GM03348 (cell line): ENCODE measurements at regions not wholly inside any gene's neighbourhood (a gene's known extent, or its start where the extent isn't known, plus 50 kb on each side); places are given as distances from the start of the nearest gene placed in this dataset.

ENCODE experiments used
- DNase-seq: peaks from one replicate; pipeline ENCODE4 v3.0.0; 2012; ENCODE audit warnings: low spot score

GRCh38 chr10:88169037-88169319 is 305.6 kb downstream of the PTEN start:
- DNase-seq, result no peak

- DNase-seq, result no peak
Observed at GRCh38 chr10:88170628-88171027, 307.2 kb downstream of the PTEN start.

- DNase-seq, result no peak
Observed at GRCh38 chr10:88172159-88172558, 308.7 kb downstream of the PTEN start.

- DNase-seq, result no peak
Observed at GRCh38 chr10:88174391-88174790, 311.0 kb downstream of the PTEN start.

- no peak for DNase-seq
Observed at GRCh38 chr10:88178758-88179157, 315.3 kb downstream of the PTEN start.

- DNase-seq, result no peak
Observed at GRCh38 chr10:88179831-88180230, 316.4 kb downstream of the PTEN start.

- DNase-seq, result no peak
Observed at GRCh38 chr10:88181902-88182600, 318.6 kb downstream of the PTEN start.

GRCh38 chr10:88182601-88182930 is 319.1 kb downstream of the PTEN start:
- DNase-seq, result no peak

GRCh38 chr10:88184543-88185297 is 321.3 kb downstream of the PTEN start:
- DNase-seq, result no peak

GRCh38 chr10:88185830-88186229 is 322.4 kb downstream of the PTEN start:
- DNase-seq, result no peak

GRCh38 chr10:88186335-88186734 is 322.9 kb downstream of the PTEN start:
- DNase-seq, result peak; percentile 58

GRCh38 chr10:88187472-88187871 is 324.0 kb downstream of the PTEN start:
- no peak for DNase-seq

- no peak for DNase-seq
Observed at GRCh38 chr10:88190123-88190522, 326.7 kb downstream of the PTEN start.

- DNase-seq, result no peak
Observed at GRCh38 chr10:88190540-88191235, 327.3 kb downstream of the PTEN start.

- no peak for DNase-seq
Observed at GRCh38 chr10:88193018-88193417, 329.6 kb downstream of the PTEN start.

- DNase-seq, result no peak
Observed at GRCh38 chr10:88194041-88194887, 330.8 kb downstream of the PTEN start.

GRCh38 chr10:88194961-88195367 is 331.5 kb downstream of the PTEN start:
- no peak for DNase-seq

- no peak for DNase-seq
Observed at GRCh38 chr10:88195841-88196240, 332.4 kb downstream of the PTEN start.

- DNase-seq, result no peak
Observed at GRCh38 chr10:88196291-88196690, 332.9 kb downstream of the PTEN start.

- DNase-seq, result no peak
Observed at GRCh38 chr10:88198023-88198422, 334.6 kb downstream of the PTEN start.

- no peak for DNase-seq
Observed at GRCh38 chr10:88200312-88201032, 337.0 kb downstream of the PTEN start.
